Glutamatergic neuron (in vitro differentiated cells): ENCODE measurements at regions not wholly inside any gene's neighbourhood (a gene's known extent, or its start where the extent isn't known, plus 50 kb on each side); places are given as distances from the start of the nearest gene placed in this dataset.

Source experiments
- DNase-seq: peaks from one replicate; pipeline ENCODE4 v3.0.0; 2022
- H3K27ac Mint-ChIP-seq: one replicate; pipeline ENCODE4 v1.8.0; 2020; ENCODE audit warnings: mild to moderate bottlenecking, mixed read lengths, inconsistent platforms; ENCODE audit not compliant: unreplicated experiment
- H3K27me3 Mint-ChIP-seq: one replicate; pipeline ENCODE4 v1.8.0; 2020; ENCODE audit warnings: mild to moderate bottlenecking, moderate library complexity, mixed read lengths, inconsistent platforms; ENCODE audit not compliant: unreplicated experiment
- H3K36me3 Mint-ChIP-seq: one replicate; pipeline ENCODE4 v1.8.0; 2020; ENCODE audit warnings: mild to moderate bottlenecking, mixed read lengths, inconsistent platforms; ENCODE audit not compliant: unreplicated experiment
- H3K4me1 Mint-ChIP-seq: one replicate; pipeline ENCODE4 v1.8.0; 2020; ENCODE audit warnings: mild to moderate bottlenecking, low read depth, mixed read lengths, inconsistent platforms; ENCODE audit not compliant: unreplicated experiment
- H3K4me3 Mint-ChIP-seq: one replicate; pipeline ENCODE4 v1.8.0; 2020; ENCODE audit warnings: mild to moderate bottlenecking, mixed read lengths, inconsistent platforms; ENCODE audit not compliant: unreplicated experiment
- H3K9me3 Mint-ChIP-seq: one replicate; pipeline ENCODE4 v1.8.0; 2020; ENCODE audit warnings: mild to moderate bottlenecking, moderate library complexity, mixed read lengths, inconsistent platforms; ENCODE audit not compliant: unreplicated experiment
- TF ChIP-seq, protein P1 (sequence below): fragments of 200-600 bp; sonication (generic); IDR thresholded peaks from one replicate; pipeline ENCODE4 v1.5.0; 2021; ENCODE audit not compliant: partially characterized antibody, unreplicated experiment

DNA sequence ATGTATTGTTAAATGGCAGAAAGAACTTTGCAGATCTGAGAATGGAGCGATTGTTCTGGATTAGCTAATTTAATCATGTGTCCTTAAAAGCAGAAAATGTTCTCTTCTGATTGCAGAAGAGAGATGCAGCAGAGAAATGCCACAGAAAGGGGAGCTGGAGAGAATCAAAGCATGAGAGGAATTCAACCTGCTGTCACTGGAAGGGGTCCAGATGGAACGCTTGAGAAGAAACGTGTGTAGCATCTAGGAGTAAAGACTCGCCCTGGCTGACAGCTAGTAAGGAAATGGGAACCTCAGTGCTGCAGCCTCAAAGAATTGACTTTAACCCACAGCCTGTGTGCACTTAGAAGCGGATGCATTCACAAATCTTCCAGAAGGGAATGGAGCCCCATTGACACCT, 502.8 kb downstream of the KLF12 start:
- TF ChIP-seq, protein P1, sequence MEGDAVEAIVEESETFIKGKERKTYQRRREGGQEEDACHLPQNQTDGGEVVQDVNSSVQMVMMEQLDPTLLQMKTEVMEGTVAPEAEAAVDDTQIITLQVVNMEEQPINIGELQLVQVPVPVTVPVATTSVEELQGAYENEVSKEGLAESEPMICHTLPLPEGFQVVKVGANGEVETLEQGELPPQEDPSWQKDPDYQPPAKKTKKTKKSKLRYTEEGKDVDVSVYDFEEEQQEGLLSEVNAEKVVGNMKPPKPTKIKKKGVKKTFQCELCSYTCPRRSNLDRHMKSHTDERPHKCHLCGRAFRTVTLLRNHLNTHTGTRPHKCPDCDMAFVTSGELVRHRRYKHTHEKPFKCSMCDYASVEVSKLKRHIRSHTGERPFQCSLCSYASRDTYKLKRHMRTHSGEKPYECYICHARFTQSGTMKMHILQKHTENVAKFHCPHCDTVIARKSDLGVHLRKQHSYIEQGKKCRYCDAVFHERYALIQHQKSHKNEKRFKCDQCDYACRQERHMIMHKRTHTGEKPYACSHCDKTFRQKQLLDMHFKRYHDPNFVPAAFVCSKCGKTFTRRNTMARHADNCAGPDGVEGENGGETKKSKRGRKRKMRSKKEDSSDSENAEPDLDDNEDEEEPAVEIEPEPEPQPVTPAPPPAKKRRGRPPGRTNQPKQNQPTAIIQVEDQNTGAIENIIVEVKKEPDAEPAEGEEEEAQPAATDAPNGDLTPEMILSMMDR = no peak
- DNase-seq = no peak
- no peaks in the 10 kb centered on the region for H3K27me3 Mint-ChIP-seq
- no peak overlapping the region for H3K27ac Mint-ChIP-seq
- no peaks in the 10 kb centered on the region for H3K36me3 Mint-ChIP-seq
- no peaks in the 10 kb centered on the region for H3K9me3 Mint-ChIP-seq
- H3K4me3 Mint-ChIP-seq = no peak overlapping the region
- no peaks in the 10 kb centered on the region for H3K4me1 Mint-ChIP-seq

DNA sequence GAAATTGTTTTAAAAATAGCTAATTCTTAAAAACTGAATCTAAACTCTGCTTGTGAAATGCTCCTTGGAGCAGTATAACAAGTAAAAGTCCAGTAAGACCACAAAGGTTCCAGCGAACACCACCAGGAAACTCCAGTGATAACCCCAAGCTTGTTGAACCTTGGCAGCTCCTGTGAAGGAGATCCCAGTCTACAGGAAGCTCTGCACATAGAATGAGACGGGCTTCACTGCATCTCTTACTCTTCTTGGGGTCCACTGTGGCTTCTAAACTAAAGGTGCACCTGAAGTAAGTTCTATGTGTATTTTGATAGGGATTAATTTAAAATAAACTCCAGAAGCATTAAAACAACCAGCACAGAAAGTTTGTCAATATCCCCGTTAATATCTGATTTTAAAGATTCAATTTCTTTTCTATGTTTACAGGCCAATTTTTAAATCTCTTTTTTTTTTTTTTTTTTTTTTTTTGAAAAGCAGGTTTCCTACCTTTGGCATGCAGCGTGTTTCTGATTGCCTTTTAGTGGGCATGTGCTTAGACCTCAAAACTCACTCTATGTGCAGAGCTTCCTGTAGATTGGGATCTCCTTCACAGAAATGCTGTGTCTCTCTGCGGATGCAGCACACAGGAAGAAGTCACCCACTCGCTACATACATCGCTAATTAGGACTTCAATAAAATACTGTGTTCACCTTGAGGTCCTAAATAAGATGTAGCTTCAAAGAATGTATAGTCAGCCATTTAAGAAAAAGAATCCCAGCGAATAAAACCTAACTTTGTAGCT, 508.5 kb downstream of the KLF12 start:
- no peaks in the 10 kb centered on the region for H3K9me3 Mint-ChIP-seq
- H3K4me3 Mint-ChIP-seq = no peak overlapping the region
- no peaks in the 10 kb centered on the region for H3K4me1 Mint-ChIP-seq
- no peaks in the 10 kb centered on the region for H3K27me3 Mint-ChIP-seq
- no peaks in the 10 kb centered on the region for H3K36me3 Mint-ChIP-seq
- no peak for DNase-seq
- no peak overlapping the region for H3K27ac Mint-ChIP-seq
- TF ChIP-seq, protein P1 = no peak

DNA sequence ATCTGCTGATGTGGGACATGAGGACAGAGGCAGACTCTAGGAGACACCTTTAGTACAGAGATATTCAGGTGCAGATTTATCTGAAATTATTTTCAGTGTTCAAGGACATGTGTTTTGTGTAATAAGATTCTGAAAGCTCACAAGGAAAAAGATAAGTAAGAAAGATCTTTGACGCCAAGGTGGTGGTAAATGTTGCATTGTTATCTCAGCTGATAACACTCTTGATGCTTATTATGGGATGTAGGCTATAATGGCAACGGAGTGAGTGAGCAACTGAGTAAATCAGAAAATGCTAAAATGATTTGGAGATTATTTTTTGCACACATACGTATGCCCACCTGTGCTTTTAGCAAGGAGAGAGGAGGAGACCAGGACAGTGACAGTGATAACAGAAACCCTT, 510.9 kb downstream of the KLF12 start:
- Mint-ChIP-seq H3K27me3 (no peaks in the 10 kb centered on the region), H3K27ac (no peak overlapping the region), H3K4me1 (no peaks in the 10 kb centered on the region), H3K4me3 (no peak overlapping the region), H3K36me3 (no peaks in the 10 kb centered on the region), H3K9me3 (no peaks in the 10 kb centered on the region)
- DNase-seq = no peak
- TF ChIP-seq, protein P1 = no peak

DNA sequence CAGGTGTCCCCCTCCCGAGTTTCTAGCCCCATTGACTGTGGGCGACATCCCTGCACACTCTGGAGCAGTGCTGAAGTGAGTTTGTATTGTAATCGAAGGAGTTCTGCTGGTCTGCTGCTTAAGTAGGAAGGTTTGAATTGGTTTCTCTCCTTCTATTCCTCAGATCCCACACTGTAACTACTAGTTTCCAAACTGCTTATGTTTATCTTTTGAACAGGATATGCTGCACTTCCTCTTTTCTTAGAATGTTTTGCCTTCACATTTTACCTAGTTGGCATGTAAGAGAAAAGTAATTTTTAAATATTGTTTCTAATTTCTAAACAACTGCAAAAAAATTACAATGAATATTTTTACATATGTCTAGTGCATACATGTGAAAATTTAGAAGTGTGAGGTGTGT, 511.8 kb downstream of the KLF12 start:
- Mint-ChIP-seq H3K9me3 (no peaks in the 10 kb centered on the region), H3K4me3 (no peak overlapping the region), H3K27ac (no peak overlapping the region), H3K36me3 (no peaks in the 10 kb centered on the region), H3K27me3 (no peaks in the 10 kb centered on the region), H3K4me1 (no peaks in the 10 kb centered on the region)
- TF ChIP-seq, protein P1 = no peak
- DNase-seq = no peak

DNA sequence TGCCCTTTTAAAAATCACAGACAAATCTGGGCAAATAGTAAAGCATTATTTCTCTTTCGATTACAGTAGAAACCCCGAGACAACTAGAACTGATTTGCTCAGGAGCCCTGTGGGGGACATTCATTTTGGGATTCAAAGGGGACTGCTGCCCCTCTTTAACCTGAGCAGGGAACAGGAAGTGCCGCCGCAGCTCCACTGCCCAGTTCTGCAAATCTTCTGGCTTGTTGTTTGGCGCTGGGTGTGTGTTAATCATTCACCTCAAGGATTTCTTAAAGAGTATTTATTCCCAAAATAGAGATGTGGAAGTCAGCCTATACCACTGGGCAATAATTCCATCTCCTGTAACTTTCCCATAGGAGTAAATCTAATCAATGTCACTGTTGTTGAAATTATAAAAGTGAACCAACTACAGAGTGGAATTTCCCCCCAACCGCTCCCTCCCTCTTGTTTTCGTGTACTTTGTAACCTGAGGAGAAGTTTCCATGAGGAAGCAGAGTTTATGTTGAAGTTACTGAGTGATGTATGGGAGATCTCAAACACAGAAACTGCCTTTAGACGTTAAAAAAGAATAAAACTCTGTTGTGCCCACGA, 515.8 kb downstream of the KLF12 start:
- Mint-ChIP-seq H3K27ac (no peak overlapping the region), H3K9me3 (no peaks in the 10 kb centered on the region)

More for the DNA sequence above, 515.8 kb downstream of the KLF12 start:
- H3K4me3 Mint-ChIP-seq = no peak overlapping the region
- no peaks in the 10 kb centered on the region for H3K36me3 Mint-ChIP-seq
- no peaks in the 10 kb centered on the region for H3K27me3 Mint-ChIP-seq
- H3K4me1 Mint-ChIP-seq = no peaks in the 10 kb centered on the region
- TF ChIP-seq, protein P1 = no peak
- DNase-seq = no peak
